ENCODE measurements at regions not wholly inside any gene's neighbourhood (a gene's known extent, or its start where the extent isn't known, plus 50 kb on each side); places are given as distances from the start of the nearest gene placed in this dataset.

DNA sequence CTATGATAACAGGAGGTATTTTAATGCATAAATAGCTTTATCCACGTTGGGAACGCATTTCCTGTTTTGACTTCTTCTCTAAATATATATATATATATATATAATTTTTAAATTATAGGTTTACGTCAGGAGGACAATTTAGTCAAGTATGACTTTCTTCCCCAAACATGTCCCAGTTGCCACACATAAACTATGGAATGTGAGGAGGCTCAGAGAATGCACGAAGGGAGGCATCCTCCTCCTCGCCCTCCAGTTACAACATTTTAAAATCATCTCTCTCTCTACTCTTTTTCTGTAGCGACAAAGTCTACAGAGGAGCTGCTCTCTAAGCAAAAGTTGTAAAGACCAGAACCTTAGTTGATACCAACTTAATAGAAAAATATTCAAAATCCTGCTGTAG lies 106.9 kb upstream of the LYZL1 start:
- DNase-seq: no peak

DNA sequence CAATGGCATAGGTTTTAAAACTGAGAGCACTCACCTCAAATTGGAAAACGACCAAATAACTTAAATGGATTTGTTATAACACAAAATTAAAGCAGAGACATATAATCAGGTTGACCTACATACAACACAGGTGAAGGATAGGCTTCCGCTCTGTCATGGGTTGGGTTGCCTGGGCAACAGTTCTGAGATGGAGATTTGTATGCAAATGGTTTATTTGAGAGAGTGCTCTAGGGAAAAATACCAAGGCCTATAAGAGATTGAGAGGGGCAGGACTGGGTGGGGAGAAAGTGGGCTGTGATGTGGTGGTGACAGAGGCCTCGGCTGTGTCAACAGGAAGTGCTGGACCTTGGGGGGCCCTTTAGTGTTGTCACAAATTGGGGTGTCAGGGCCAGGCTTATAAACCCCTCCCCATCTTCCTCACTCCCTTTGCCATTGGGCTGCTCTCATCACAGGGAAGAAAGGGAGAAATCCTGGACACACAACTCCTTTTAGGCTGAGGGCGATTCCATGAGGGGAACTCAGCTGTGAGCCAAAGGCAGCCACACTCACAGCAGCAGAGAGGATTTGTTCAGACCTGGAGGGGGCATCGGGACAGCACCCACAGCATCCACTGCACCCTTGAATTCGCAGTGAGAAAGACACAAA lies 105.4 kb upstream of the LYZL1 start:
- no peak for DNase-seq

DNA sequence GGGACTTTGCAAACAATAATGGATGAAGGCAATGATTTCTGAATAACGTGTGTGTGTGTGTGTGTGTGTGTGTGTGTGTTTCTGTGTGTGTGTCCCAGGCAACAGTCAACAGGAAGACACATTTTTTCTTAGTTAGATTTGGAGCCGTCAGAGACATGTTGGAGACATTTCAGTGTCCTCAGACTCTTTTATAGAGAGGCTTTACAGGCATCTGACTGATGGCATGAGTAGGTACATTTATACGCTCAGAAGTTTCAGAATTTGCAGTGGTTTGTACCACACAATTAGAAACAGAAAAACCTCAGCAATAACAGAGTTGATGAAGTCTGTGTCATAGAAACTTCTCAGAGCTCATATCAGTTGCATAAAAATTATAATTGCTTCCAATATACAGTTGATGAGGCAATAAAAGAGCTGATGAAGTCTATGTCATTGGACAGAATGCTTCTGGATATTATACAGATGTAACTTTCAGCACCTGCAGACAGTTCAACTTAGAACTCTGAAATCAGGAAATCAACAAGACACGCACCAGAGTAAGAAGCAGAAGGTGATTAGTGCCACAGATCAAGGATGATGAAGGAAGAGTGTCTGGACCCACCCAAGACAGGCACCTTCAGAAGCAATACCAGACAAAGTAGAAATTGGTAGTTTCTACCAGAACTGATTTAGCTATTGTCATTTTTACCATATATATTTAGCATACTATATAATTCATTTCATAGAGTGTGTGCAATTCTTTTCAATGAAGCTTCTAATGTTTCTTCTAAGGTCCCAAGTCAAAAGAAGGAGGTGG lies 104.5 kb upstream of the LYZL1 start:
- DNase-seq: no peak

- no peak for DNase-seq
Measured at GRCh38 chr10:29185050-29185449, 103.8 kb upstream of the LYZL1 start.

DNA sequence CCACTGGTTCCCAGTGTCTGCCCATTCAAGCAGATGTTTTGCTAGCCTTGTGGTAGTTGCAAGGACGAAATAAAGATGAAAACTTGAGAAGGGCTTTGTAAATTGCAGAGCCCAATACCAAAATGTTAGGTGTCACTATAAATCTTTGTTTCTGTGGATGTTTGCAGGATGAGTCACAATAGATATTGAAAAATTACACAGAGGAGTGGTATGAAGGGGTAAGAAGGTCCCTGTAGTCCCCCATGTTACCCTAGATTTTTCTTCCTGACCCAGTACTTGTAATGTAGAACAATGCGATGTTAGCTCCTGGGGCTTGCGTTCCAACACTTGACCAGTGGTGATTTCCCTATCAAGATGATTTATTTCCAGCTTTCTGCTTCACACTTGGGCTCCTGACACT lies 102.6 kb upstream of the LYZL1 start:
- no peak for DNase-seq

DNA sequence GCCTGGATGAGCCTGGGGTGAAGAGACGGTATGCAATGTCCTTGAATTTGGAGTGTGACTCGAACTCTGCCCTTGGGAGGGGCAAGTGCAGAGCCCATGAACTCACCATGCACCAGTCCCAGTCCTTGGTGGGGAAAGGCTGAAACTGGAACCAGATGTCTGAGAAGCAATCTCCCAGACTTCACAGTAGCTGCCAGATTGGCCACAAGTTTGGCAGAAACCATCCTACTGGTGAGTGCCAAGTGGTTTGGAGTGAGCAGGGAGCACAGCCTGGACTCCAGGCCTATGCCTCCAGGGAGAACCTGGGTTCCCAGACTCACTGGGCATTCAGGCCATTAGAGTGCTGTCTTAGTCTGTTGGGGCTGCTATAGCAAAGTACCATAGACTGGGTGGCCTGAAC lies 99.6 kb upstream of the LYZL1 start:
- no peak for DNase-seq

DNA sequence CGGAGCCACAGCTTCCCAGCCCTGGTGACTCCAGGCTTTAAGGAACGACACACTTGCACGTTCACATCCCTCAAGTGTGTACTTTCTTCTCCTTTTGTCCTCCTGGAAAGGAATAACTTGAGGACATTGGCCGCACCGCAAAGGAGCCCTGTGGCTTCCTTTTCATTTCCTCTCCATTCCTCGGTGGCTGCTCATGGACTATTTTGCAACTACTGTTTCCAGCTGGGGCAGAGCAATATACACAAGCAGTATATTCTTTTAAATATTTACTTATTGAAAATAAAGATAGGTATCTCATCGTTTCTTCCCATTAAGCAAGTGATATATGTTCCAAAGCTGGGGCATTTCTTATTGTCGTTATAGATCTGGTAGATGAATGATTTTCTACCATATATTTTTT lies 97.2 kb upstream of the LYZL1 start:
- DNase-seq: no peak

- no peak for DNase-seq
Measured at GRCh38 chr10:29199339-29199738, 89.5 kb upstream of the LYZL1 start.

- DNase-seq: no peak
Measured at GRCh38 chr10:29199941-29200679, 88.8 kb upstream of the LYZL1 start.

DNA sequence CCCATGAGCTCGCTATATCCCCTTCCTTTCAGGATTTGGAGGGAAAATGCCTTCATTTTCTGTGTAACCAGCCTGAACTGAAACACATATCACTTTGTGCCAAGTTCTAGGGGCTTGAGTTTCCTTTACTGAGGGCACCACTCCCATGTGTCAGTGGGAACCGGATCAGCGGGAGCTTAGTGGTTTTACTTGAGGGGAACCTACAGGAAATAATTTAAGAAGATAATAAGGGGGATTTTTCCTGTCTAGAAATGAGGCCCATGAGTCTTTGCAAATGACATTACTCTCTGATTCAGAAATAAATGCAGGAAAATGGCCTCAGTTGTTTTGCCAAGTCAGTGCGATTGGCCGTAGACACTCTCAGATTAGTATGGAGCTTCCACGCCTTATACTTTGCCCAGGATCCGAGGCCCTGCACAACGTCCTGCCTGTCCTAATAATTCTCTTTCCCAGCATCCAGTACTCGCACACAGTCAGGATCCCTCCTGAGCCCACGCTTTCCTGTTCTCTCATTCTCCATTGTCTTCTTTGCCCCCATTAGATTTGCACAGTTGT lies 86.4 kb upstream of the LYZL1 start:
- DNase-seq: no peak

DNA sequence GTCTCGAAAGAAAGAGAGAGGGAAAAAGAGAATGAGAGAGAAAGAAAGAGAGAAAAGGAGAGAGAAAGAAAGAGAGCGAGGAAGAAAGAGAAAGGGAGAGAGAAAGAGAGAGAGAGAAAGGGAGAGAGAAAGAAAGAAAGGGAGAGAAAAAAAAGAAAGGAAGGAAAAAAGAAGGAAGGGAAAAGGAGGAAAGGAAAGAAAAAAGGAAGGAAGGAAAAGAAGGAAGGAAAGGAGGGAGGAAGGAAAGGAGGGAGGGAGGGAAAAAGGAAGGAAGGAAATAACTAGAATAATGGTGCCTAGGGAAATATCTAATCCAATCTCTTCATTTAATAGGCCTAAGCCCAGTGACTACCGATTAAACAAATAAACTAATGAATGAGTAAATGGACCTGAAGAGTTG lies 85.4 kb upstream of the LYZL1 start:
- no peak for DNase-seq

DNA sequence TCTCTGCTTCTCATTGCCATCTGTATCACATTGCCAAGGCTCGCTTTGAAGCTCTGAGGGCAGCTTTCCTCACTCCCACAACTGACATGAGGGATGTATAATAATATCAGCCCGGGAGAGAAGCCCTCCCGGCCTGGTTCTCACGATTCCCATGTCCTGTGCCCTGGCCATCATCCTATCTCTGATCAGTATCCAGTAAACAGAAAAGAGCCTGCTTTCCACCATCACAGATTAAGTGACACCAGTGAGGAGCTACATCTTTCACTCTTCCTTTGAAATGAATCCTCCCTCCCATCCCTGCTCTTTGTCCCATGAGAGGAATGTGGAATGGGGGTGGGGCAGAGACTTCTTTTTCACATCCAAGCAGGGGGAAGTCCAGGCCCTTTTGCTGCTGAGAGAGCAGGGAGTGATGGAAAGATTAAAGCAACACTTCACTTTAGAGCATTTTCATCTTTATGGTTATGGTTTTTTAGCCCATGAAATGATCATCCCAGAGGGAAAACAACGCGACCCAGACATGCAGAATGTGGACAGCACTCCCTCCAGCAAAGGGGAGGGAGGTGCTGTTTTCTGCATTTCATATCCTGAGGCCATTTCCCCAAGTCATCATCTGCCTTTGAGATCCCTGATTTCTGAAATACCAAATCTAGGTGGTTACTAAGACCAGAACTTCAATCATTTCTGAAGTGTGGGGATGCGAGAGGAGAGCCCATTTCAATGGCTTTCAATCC lies 84.6 kb upstream of the LYZL1 start:
- DNase-seq: no peak

DNA sequence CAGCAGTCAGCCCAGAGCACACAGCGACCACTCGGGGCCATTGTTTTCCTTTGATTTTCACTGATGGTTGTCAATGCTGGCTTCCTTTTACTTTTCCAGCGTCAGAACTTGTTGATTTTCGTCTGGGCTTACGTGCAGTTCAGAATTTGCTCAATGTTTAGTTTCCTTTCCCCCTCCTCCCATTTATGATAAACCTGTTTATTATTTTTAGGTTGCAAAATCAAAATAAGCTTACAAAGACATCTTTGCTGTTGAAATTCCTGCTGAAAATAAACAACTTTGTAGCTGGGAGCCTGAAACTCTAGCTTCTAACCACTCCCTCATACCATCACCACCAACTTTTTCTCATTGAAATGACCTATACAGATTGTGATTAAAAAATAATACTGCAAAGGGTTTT lies 83.1 kb upstream of the LYZL1 start:
- DNase-seq: no peak

GRCh38 chr10:29208845-29209244 lies 80.0 kb upstream of the LYZL1 start:
- DNase-seq: no peak

GRCh38 chr10:29209830-29210229 lies 79.0 kb upstream of the LYZL1 start:
- no peak for DNase-seq

DNA sequence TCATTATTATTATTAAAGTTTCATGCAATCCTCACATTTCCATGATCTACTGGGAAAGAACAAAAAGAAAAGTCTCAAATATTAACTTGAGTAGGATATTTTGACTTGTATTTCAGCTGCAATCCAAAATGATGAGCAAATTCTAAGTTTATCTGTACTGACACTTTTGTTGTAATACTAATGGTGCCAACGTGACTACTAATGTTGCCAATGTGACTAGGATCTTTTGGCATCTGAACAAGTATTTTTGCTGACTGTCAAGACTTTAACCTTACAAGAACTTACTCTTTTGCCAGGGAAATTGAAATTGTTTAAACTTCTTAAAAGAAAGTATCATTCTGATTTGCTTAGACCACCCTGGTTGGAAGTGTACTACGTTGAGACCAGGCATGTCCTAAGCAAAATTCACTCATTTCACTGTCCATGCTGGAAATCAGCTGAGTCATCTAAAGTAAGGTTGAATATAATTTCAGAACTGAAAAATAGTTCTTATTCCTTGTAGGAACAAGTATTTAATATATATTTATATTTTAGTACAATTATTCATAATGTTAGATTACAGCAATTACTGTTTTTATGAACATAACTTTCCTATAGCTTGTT lies 78.5 kb upstream of the LYZL1 start:
- no peak for DNase-seq

- no peak for DNase-seq
Measured at GRCh38 chr10:29212597-29212996, 76.3 kb upstream of the LYZL1 start.

GRCh38 chr10:29214551-29214950 lies 74.3 kb upstream of the LYZL1 start:
- no peak for DNase-seq

DNA sequence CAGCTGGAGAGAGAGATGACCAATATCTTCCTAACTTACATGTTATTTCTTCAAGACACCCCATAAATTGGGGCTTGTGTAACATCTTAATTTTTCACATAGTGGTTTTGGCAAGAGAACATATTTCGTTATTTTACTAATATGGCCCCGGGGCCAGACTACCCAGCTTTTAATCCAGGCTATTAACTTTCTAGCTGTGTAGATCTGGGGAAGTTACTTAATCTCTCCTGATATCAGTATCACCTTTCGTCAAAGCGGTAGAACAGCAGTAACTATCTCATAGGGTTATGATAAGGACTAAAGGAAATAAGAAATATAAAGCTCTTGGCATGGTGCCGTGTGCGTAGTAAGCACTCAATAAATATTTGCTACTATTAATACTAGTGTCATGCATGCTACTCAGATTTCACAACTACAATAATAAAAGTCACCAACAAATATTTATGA lies 71.6 kb upstream of the LYZL1 start:
- DNase-seq: no peak

- no peak for DNase-seq
Measured at GRCh38 chr10:29223326-29223725, 65.5 kb upstream of the LYZL1 start.

GRCh38 chr10:29224631-29225030 lies 64.2 kb upstream of the LYZL1 start:
- no peak for DNase-seq

GRCh38 chr10:29227201-29227600 lies 61.7 kb upstream of the LYZL1 start:
- DNase-seq: no peak

DNA sequence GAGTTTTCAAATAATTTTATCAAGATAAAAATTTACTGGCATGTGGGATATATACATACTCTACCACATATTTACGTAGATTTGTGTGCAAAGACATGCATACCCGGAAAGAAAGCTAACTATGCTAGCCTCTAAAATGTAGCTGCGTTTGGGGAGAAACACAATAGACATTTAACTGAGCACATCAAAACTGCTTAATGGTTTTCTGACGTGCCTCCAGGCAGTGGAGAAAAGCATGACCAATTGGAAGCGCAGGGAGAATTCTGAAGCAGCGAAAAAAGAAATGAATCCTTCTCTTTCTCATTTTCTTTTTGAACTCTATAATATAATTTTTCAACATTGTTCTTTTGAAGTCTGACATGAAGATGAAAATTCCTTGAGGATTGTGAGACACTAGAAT lies 60.3 kb upstream of the LYZL1 start:
- no peak for DNase-seq

Data from CD4-positive, alpha-beta T cell treated with Interferon alpha-2 for 1 hour (primary cell).